ENCODE measurements at regions not wholly inside any gene's neighbourhood (a gene's known extent, or its start where the extent isn't known, plus 50 kb on each side); places are given as distances from the start of the nearest gene placed in this dataset.
"Not testable (repeated sequence)": the region's sequence is repeated elsewhere in the genome, so short reads cannot be mapped to it uniquely, and the experiment has no call there.

DNA sequence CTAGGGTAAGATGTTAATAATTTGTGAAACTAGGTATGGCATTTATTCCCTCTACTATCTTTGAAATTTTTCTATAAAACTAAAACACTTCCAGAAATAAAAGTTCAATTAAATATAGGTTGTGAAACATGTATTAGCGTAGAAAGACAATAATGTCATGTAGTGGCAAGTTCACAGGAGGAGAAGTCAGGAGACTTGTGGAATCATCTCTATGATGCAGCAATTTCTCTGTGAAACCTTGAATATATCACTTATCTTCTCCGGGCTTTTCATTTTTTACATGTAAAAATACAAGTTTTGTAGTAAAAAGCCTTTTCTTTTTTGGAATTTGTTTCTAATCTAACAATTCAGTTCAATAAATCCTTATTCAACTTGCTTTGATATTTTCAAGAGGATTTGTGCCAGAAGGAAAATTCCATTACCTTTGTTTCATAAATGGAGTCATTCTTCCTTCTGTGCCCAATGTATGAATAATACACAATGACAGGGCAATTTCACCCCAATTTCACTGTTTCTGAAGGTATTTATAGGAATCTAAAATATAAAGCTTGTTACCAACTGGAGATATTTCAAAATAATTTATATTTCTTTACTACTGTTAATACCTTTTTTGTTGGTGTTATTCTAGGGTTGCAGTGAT is 758.3 kb downstream of the FAM181B start:
- DNase-seq (ENCODE audit: insufficient read length, low spot score) (no peak), FAIRE-seq (no peak)
- TF ChIP-seq, protein P1, sequence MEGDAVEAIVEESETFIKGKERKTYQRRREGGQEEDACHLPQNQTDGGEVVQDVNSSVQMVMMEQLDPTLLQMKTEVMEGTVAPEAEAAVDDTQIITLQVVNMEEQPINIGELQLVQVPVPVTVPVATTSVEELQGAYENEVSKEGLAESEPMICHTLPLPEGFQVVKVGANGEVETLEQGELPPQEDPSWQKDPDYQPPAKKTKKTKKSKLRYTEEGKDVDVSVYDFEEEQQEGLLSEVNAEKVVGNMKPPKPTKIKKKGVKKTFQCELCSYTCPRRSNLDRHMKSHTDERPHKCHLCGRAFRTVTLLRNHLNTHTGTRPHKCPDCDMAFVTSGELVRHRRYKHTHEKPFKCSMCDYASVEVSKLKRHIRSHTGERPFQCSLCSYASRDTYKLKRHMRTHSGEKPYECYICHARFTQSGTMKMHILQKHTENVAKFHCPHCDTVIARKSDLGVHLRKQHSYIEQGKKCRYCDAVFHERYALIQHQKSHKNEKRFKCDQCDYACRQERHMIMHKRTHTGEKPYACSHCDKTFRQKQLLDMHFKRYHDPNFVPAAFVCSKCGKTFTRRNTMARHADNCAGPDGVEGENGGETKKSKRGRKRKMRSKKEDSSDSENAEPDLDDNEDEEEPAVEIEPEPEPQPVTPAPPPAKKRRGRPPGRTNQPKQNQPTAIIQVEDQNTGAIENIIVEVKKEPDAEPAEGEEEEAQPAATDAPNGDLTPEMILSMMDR (IDR thresholded peaks at IDR 0.05; ENCODE audit: insufficient read depth, missing control alignments): no peak

DNA sequence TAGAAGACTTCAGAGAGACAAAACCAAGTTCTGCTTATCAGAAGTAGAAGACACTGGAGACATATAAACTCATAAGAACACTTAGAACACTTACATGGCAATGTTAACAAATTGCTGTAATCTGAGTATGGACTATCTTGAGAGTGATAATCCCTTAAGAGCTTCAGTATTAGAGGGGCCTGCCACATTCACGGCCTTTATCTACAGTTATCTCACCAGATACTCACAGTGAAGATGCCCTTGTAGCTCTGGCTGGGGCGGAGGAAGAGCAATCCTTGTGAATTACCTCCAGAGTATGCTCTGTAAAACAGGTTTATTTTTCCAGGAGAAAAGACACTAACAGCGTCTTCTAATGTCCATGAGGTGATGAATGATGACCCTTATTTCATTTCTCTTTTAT is 762.8 kb downstream of the FAM181B start:
- no peak for DNase-seq (ENCODE audit: insufficient read length, low spot score)
- no peak for FAIRE-seq
- TF ChIP-seq, protein P1 (IDR thresholded peaks at IDR 0.05; ENCODE audit: insufficient read depth, missing control alignments): no peak

DNA sequence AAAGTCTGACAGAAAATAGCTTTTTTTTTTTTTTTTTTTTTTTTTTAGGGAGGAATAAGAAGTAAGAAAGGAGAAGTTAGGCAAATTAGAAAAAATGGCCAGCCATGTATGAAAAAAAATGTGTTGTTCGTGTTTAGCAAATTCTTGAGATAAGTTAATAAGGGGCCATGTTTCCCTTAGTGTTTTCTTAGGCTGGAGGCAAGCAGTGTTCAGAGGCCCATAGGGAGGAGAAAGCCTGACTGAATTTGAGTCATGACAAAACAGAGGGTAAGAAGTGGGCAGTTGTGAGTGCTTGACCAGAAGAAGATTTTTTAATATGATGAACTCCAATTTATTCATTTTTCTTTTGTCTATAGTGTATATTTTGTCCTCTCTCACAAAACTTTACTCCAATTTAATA is 766.4 kb downstream of the FAM181B start:
- DNase-seq (ENCODE audit: insufficient read length, low spot score): no peak
- FAIRE-seq: no peak
- TF ChIP-seq, protein P1 (IDR thresholded peaks at IDR 0.05; ENCODE audit: insufficient read depth, missing control alignments): no peak

DNA sequence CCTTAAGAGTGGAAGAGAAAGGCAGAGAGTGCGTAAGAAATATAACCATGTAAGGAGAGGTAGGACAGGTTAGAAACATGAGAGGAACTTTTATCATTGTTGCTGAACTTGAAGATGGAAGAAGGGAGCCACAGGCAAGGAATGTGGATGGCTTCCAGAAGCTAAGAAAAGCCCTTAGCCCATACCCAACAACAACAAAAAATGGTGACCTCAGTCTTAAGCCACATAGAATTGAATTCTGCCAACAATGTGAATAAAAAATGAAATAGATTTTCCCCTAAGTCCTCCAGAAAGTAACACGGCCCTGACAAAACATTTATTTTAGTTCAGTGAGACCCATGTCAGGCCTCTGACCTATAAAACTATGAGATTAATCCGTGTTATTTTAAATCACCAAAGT is 767.3 kb downstream of the FAM181B start:
- DNase-seq (ENCODE audit: insufficient read length, low spot score) (no peak), FAIRE-seq (no peak)
- TF ChIP-seq, protein P1 (IDR thresholded peaks at IDR 0.05; ENCODE audit: insufficient read depth, missing control alignments): no peak

DNA sequence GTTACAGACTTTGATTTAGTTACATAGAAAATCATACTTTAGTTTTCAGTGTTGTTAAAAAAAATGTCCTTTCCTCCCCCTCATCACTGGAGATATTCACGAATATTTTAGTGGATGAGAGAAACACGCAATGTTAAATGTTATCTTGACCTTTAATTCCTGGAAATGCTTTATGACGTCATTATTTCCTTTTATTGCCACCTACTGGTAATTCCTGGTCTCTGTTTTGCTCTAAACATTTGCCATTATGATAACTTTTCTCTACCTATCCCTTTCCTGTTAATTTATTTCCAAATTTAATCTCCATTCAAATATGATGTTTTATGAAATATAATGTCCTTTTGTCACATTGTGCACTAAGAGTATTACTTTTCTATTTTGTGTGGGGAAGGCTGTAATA is 770.6 kb downstream of the FAM181B start:
- DNase-seq (ENCODE audit: insufficient read length, low spot score): no peak
- FAIRE-seq: peak; percentile 60
- TF ChIP-seq, protein P1 (IDR thresholded peaks at IDR 0.05; ENCODE audit: insufficient read depth, missing control alignments): peak; percentile 27

DNA sequence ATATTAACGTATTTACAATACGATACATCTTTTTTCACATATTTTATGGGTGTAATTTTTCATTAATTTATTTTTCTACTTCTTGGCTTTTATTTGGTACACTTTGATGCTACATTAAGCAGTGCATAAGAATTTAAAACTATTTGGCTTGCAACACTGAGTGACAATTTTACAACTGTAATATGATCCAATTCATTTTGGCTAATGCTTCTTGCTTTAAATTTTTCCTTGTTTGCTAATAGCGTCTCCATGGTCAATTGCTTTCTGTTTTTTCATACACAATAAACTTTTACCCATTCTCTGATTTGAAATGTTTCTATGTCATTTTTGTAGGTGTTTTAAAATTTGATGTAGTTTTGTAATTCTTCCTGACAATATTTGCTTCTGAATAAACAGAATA is 773.2 kb downstream of the FAM181B start:
- TF ChIP-seq, protein P1 (IDR thresholded peaks at IDR 0.05; ENCODE audit: insufficient read depth, missing control alignments): no peak
- FAIRE-seq: peak; percentile 29
- DNase-seq (ENCODE audit: insufficient read length, low spot score): no peak

DNA sequence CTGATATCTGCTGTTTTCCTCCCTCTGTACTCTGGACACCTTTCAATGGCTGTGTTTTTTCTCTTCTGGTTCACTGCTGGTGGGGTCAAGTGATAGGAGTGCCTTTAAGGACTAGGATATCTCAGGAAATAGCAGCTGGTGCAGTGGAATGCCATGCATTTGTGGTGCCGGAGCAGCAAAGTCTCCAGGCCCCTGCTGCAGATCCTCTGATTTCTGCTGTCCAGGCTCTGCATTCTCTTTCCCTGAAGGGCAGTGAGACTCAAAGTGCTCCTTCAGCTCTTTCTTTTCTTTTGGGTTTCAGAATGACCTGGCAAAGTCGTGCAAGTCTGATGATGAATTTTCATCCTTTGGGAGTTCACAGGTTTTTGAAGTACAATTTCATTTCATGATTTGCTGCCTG is 774.3 kb downstream of the FAM181B start:
- TF ChIP-seq, protein P1 (IDR thresholded peaks at IDR 0.05; ENCODE audit: insufficient read depth, missing control alignments): no peak
- DNase-seq (ENCODE audit: insufficient read length, low spot score) (no peak), FAIRE-seq (no peak)

DNA sequence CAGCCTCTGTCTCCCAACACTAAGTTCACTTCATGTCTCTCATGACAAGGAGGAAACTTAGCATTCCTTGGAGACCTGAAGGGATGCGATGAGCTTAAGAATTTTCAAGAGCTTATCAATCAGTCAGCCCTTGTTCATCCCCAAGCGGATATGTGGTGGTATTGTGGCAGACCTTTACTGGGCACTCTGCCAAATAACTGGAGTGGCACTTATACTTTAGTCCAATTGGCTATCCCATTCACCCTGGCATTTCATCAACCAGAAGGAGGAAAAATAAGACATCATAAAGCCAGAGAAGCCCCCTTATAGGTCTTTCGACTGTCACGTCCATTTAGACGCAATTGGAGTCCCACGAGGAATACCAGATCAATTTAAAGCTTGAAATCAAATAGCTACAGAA is 779.4 kb downstream of the FAM181B start:
- FAIRE-seq; DNase-seq (ENCODE audit: insufficient read length, low spot score): not testable (repeated sequence)
